GM21619 (cell line): ENCODE measurements at regions not wholly inside any gene's neighbourhood (a gene's known extent, or its start where the extent isn't known, plus 50 kb on each side); places are given as distances from the start of the nearest gene placed in this dataset.
"Not testable (repeated sequence)": the region's sequence is repeated elsewhere in the genome, so short reads cannot be mapped to it uniquely, and the experiment has no call there.

Source experiments
- ATAC-seq: cut with Tn5 transposase; IDR thresholded peaks from one replicate; pipeline ENCODE4 v1.9.1; 2021; ENCODE audit not compliant: unreplicated experiment

GRCh38 chr4:175273995-175274753 lies 356.0 kb downstream of the ADAM29 start:
- ATAC-seq = no peak

GRCh38 chr4:175277816-175278215 lies 359.7 kb downstream of the ADAM29 start:
- no peak for ATAC-seq

- no peak for ATAC-seq
Observed at GRCh38 chr4:175280153-175280552, 362.0 kb downstream of the ADAM29 start.

- no peak for ATAC-seq
Observed at GRCh38 chr4:175281894-175282293, 363.7 kb downstream of the ADAM29 start.

GRCh38 chr4:175282407-175282806 lies 364.2 kb downstream of the ADAM29 start:
- ATAC-seq = no peak

- no peak for ATAC-seq
Observed at GRCh38 chr4:175290401-175290800, 372.2 kb downstream of the ADAM29 start.

GRCh38 chr4:175297965-175298565 lies 379.9 kb downstream of the ADAM29 start:
- ATAC-seq = no peak

GRCh38 chr4:175306436-175306835 lies 388.3 kb downstream of the ADAM29 start:
- no peak for ATAC-seq

- no peak for ATAC-seq
Observed at GRCh38 chr4:175307326-175307725, 389.2 kb downstream of the ADAM29 start.

GRCh38 chr4:175308236-175308635 lies 390.1 kb downstream of the ADAM29 start:
- ATAC-seq = no peak

- no peak for ATAC-seq
Observed at GRCh38 chr4:175309041-175309440, 390.9 kb downstream of the ADAM29 start.

GRCh38 chr4:175325230-175325629 lies 407.1 kb downstream of the ADAM29 start:
- ATAC-seq = no peak

GRCh38 chr4:175326796-175327195 lies 408.6 kb downstream of the ADAM29 start:
- no peak for ATAC-seq

- no peak for ATAC-seq
Observed at GRCh38 chr4:175330236-175330635, 412.1 kb downstream of the ADAM29 start.

GRCh38 chr4:175330652-175331051 lies 412.5 kb downstream of the ADAM29 start:
- ATAC-seq = no peak

GRCh38 chr4:175335331-175335730 lies 417.2 kb downstream of the ADAM29 start:
- no peak for ATAC-seq

GRCh38 chr4:175336570-175336969 lies 418.4 kb downstream of the ADAM29 start:
- ATAC-seq = not testable (repeated sequence)

GRCh38 chr4:175339100-175339707 lies 421.0 kb downstream of the ADAM29 start:
- ATAC-seq = no peak

- ATAC-seq = no peak
Observed at GRCh38 chr4:175341203-175341755, 423.1 kb downstream of the ADAM29 start.

GRCh38 chr4:175346376-175346775 lies 428.2 kb downstream of the ADAM29 start:
- no peak for ATAC-seq

GRCh38 chr4:175350246-175350645 lies 432.1 kb downstream of the ADAM29 start:
- ATAC-seq = no peak

- no peak for ATAC-seq
Observed at GRCh38 chr4:175351473-175351872, 433.3 kb downstream of the ADAM29 start.
